HG03354 (cell line): ENCODE measurements at regions not wholly inside any gene's neighbourhood (a gene's known extent, or its start where the extent isn't known, plus 50 kb on each side); places are given as distances from the start of the nearest gene placed in this dataset.
"Not testable (repeated sequence)": the region's sequence is repeated elsewhere in the genome, so short reads cannot be mapped to it uniquely, and the experiment has no call there.

Source experiments
- ATAC-seq: cut with Tn5 transposase; IDR thresholded peaks from one replicate; pipeline ENCODE4 v1.9.1; 2021; ENCODE audit warnings: mild to moderate bottlenecking; ENCODE audit not compliant: unreplicated experiment, poor library complexity, severe bottlenecking

- no peak for ATAC-seq
Observed at GRCh38 chr11:43119275-43119970, 192.4 kb upstream of the API5 start.

- ATAC-seq, result no peak
Observed at GRCh38 chr11:43122546-43122945, 189.2 kb upstream of the API5 start.

- no peak for ATAC-seq
Observed at GRCh38 chr11:43123443-43123842, 188.4 kb upstream of the API5 start.

GRCh38 chr11:43124272-43124935, 187.4 kb upstream of the API5 start:
- no peak for ATAC-seq

GRCh38 chr11:43129329-43129728, 182.5 kb upstream of the API5 start:
- ATAC-seq, result no peak

- ATAC-seq, result no peak
Observed at GRCh38 chr11:43130616-43131015, 181.2 kb upstream of the API5 start.

- no peak for ATAC-seq
Observed at GRCh38 chr11:43135966-43136534, 175.7 kb upstream of the API5 start.

GRCh38 chr11:43138621-43139140, 173.1 kb upstream of the API5 start:
- no peak for ATAC-seq

- ATAC-seq, result peak; percentile 83
Observed at GRCh38 chr11:43145653-43146052, 166.1 kb upstream of the API5 start.

GRCh38 chr11:43150697-43151096, 161.1 kb upstream of the API5 start:
- ATAC-seq, result no peak

GRCh38 chr11:43164831-43165230, 147.0 kb upstream of the API5 start:
- no peak for ATAC-seq

- not testable (repeated sequence) for ATAC-seq
Observed at GRCh38 chr11:43165393-43165792, 146.4 kb upstream of the API5 start.

GRCh38 chr11:43168241-43168640, 143.6 kb upstream of the API5 start:
- not testable (repeated sequence) for ATAC-seq

GRCh38 chr11:43172477-43172876, 139.3 kb upstream of the API5 start:
- ATAC-seq, result no peak

GRCh38 chr11:43177975-43178374, 133.8 kb upstream of the API5 start:
- ATAC-seq, result no peak

GRCh38 chr11:43194459-43194858, 117.3 kb upstream of the API5 start:
- ATAC-seq, result not testable (repeated sequence)

- no peak for ATAC-seq
Observed at GRCh38 chr11:43197379-43197778, 114.4 kb upstream of the API5 start.

GRCh38 chr11:43200031-43200430, 111.8 kb upstream of the API5 start:
- no peak for ATAC-seq

GRCh38 chr11:43212279-43212678, 99.5 kb upstream of the API5 start:
- ATAC-seq, result no peak

- no peak for ATAC-seq
Observed at GRCh38 chr11:43214471-43214870, 97.3 kb upstream of the API5 start.

GRCh38 chr11:43217849-43218248, 93.9 kb upstream of the API5 start:
- ATAC-seq, result no peak
